GM12874 (cell line): ENCODE measurements at regions not wholly inside any gene's neighbourhood (a gene's known extent, or its start where the extent isn't known, plus 50 kb on each side); places are given as distances from the start of the nearest gene placed in this dataset.

Source experiments
- CTCF ChIP-seq: IDR thresholded peaks from 2 replicates; pipeline ENCODE4 v1.5.1; 2011; ENCODE audit warnings: low read depth, mild to moderate bottlenecking, control low read depth, low read length, moderate library complexity; ENCODE audit not compliant: insufficient read depth

- TF ChIP-seq CTCF = no peak
These were observed 170.3 kb upstream of the SLC24A5 start for GRCh38 chr15:47950447-47950846.

- no peak for TF ChIP-seq CTCF
These were observed 169.0 kb upstream of the SLC24A5 start for GRCh38 chr15:47951781-47952180.

GRCh38 chr15:47954196-47954595, 166.6 kb upstream of the SLC24A5 start:
- TF ChIP-seq CTCF = no peak

- TF ChIP-seq CTCF = no peak
These were observed 165.8 kb upstream of the SLC24A5 start for GRCh38 chr15:47955021-47955420.

GRCh38 chr15:47959617-47960413, 161.0 kb upstream of the SLC24A5 start:
- no peak for TF ChIP-seq CTCF

- TF ChIP-seq CTCF = no peak
These were observed 159.2 kb upstream of the SLC24A5 start for GRCh38 chr15:47961401-47962090.

GRCh38 chr15:47963265-47963664, 157.5 kb upstream of the SLC24A5 start:
- TF ChIP-seq CTCF = no peak
